Choroid plexus epithelial cell (primary cell): ENCODE measurements at regions not wholly inside any gene's neighbourhood (a gene's known extent, or its start where the extent isn't known, plus 50 kb on each side); places are given as distances from the start of the nearest gene placed in this dataset.
A peak's percentile ranks its signal among the peaks of the same experiment; 100 is the strongest.

Source experiments
- DNase-seq: peaks from one replicate; pipeline ENCODE4 v3.0.0-alpha.2; 2010; ENCODE audit warnings: low read depth
- H3K4me3 ChIP-seq: 2 replicates; pipeline ENCODE4 v1.5.1; 2011; ENCODE audit warnings: low read depth, mild to moderate bottlenecking, control low read depth, low read length, moderate library complexity
- TF ChIP-seq, protein P1 (sequence below): conservative IDR thresholded peaks from 2 replicates; pipeline ENCODE4 v1.5.1; 2011; ENCODE audit warnings: low read depth, mild to moderate bottlenecking, control low read depth, inconsistent platforms, low read length, moderate library complexity

DNA sequence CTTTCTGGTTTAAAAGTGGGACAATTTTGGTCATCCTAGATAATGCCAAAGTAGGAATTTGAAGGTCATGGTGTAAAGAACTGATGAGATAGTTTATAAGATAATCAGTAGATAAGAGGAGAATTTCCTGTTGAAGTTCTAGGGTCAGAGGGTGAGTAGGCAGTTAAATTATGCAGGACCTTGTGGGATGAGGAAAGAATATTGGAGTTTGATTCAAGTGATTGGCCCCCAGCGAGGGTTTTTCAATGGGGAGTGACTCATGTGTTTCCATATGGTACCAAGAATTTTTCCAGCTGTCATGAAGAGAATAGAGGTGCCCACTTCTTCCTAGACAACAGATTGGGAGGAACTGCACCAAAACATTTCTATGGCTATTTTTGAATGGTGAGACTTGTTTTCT, 940.2 kb upstream of the ZEB2 start:
- TF ChIP-seq, protein P1, sequence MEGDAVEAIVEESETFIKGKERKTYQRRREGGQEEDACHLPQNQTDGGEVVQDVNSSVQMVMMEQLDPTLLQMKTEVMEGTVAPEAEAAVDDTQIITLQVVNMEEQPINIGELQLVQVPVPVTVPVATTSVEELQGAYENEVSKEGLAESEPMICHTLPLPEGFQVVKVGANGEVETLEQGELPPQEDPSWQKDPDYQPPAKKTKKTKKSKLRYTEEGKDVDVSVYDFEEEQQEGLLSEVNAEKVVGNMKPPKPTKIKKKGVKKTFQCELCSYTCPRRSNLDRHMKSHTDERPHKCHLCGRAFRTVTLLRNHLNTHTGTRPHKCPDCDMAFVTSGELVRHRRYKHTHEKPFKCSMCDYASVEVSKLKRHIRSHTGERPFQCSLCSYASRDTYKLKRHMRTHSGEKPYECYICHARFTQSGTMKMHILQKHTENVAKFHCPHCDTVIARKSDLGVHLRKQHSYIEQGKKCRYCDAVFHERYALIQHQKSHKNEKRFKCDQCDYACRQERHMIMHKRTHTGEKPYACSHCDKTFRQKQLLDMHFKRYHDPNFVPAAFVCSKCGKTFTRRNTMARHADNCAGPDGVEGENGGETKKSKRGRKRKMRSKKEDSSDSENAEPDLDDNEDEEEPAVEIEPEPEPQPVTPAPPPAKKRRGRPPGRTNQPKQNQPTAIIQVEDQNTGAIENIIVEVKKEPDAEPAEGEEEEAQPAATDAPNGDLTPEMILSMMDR = no peak
- DNase-seq = peak; percentile 37
- no peak overlapping the region for H3K4me3 ChIP-seq

DNA sequence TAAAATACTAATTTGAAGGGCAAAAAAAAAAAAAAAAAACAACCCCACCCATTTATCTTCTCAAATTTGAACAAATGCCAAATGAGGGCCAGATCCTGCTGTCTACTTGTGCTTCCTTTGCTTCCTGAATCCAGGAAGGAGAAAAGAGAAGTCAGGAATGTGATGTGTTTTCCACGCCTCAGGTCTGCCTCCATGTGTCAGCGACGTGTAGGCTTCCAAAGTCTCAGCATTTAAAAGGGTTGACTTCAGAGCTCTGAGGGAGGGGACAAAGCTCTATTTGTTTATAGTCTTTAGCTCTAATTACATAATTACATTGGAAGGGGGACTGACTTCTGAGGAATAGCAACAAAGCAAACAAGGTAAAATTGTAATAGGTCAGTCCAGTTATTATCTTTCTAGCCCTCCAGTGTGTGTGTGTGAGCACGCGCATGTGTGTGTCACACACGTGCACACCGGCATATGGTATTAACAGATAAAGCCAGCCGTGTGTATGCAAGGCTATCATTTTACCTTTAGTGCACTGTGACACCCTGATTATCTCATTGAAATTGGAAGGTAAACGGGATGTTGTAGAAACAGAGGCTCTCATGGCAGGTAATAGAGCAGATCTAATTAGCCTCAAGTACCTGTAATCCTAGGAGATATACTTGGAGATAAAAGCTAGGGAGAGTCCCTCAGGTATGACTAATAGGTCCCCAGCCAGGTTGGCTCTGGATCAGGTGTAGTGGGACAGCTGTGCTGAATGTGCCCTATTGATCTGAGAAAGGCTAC, 911.4 kb upstream of the ZEB2 start:
- TF ChIP-seq, protein P1 = peak; percentile 23
- no peak for DNase-seq
- no peak overlapping the region for H3K4me3 ChIP-seq

DNA sequence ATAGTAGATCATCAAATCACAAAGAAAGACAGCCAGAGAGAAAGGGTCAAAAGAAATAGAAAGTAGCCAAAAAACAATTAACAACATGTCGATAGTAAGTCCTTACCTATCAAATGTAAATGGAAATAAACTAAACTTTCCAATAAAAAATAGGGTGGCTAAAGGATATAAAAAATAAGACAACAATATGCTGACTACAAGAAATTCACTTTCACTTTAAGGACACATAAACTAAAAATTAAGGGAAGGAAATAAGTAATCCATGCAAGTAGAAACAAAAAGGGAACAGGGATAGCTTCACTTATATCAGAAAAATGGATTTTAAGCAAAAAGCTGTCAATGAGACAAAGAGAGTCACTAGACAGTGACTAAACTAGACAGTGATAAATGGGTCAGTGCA, 903.9 kb upstream of the ZEB2 start:
- H3K4me3 ChIP-seq = no peak overlapping the region
- no peak for DNase-seq
- TF ChIP-seq, protein P1 = no peak

DNA sequence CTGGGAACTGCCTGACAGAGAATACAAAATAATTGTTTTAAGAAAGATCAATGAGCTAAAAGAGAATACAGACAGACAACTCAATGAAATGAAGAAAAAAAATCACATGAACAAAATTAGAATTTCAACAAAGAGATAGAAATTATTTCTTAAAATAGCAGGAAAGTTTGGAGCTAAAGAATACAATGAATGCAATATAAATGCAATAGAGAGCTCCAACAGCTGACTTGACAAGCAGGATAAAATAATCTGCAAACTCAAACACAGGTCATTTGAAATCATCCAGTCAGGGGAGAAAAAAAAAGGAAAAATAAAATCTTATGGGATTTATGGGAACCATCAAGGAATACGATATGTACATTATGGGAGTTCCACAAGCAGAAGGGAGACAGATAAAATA, 902.7 kb upstream of the ZEB2 start:
- TF ChIP-seq, protein P1 = no peak
- H3K4me3 ChIP-seq = no peak overlapping the region
- DNase-seq = no peak

DNA sequence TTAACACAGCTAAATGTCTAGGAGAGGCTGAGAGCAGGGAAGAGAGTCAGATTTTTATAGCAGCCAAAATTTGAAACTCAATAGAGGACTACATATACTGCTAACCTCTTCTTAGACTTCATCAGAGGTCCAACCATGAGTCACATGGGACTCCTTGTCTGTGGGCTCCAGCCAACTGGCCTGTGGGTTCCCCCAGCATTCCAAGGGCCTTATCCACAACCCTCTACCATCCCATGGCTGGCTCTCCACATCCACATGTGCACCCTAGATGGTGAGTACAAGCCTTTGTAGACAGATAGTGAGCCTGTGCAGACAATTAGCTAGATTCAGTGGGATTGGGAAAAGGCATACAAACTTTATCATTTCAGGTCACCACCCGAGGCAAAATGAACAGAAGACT, 901.9 kb upstream of the ZEB2 start:
- DNase-seq = no peak
- TF ChIP-seq, protein P1 = no peak
- H3K4me3 ChIP-seq = no peak overlapping the region

DNA sequence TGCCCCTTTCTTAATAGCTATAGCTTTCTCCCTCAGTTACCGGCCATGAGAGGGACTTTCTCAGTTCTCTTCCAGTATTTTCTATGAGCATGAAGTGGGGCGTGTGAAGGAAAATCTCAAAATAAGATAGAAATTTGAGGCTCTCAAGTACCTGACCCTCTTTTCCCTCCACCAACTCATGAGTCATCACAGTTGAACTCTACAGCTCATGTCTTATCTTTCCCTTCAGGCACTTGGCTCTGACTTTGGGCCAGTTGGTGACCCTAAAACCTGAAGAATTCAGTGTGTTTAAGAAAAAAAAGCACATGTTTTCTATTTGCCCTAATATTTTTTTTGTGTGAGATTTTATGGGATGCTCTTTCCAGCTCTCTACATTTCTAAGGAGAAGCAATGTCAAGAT, 896.7 kb upstream of the ZEB2 start:
- H3K4me3 ChIP-seq = no peak overlapping the region
- no peak for DNase-seq
- TF ChIP-seq, protein P1 = no peak

DNA sequence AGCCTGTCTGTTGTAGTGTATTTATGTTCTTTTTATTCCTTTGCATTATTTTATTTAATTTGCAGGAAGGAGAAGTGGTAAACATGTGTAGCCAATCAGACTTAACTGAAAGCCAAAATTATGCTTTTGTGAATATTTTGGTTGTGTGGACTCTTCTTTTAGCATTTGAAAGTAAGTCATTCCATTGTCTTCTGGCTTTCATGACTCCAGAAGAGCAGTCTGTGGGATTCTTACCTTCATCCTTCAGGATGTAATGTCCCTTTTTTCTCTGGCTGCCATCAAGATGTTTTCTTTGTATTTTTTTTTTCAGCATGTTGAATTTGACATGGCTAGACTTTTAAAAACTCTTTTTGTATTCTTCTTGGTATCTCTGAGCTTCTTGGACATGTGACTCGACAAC, 895.2 kb upstream of the ZEB2 start:
- TF ChIP-seq, protein P1 = no peak
- no peak for DNase-seq
- no peak overlapping the region for H3K4me3 ChIP-seq
